A549 (cell line): ENCODE measurements at regions not wholly inside any gene's neighbourhood (a gene's known extent, or its start where the extent isn't known, plus 50 kb on each side); places are given as distances from the start of the nearest gene placed in this dataset.

Source experiments
- CBX2 ChIP-seq: fragments of 200-600 bp; sonication (generic); IDR thresholded peaks from 2 replicates; pipeline ENCODE4 v1.6.1; 2016; ENCODE audit warnings: low read depth, mild to moderate bottlenecking, borderline replicate concordance
- CTCF ChIP-seq: fragments of >200 bp; sonication (Bioruptor Twin); formaldehyde crosslinking; IDR thresholded peaks from 3 replicates; pipeline ENCODE4 v1.5.1; 2016
- E2F6 ChIP-seq: IDR thresholded peaks from 2 replicates; pipeline ENCODE4 v1.6.1; 2012; ENCODE audit warnings: low read depth, borderline replicate concordance
- EP300 ChIP-seq, 2 experiments: fragments of >200 bp; sonication (Bioruptor Twin); formaldehyde crosslinking; IDR thresholded peaks; 2 replicates in 1 of 2; 3 replicates in 1 of 2; pipeline ENCODE4 v1.6.1; 2016 to 2017
- JUN ChIP-seq, 2 experiments: fragments of >200 bp; sonication (Bioruptor Twin); formaldehyde crosslinking; IDR thresholded peaks; 2 replicates in 1 of 2; 3 replicates in 1 of 2; pipeline ENCODE4 v1.6.1; 2016 to 2017
- JUNB ChIP-seq: fragments of >200 bp; sonication (Bioruptor Twin); formaldehyde crosslinking; IDR thresholded peaks from 2 replicates; pipeline ENCODE4 v1.6.1; 2016
- MYC ChIP-seq: IDR thresholded peaks from 2 replicates; pipeline ENCODE4 v1.6.1; 2012; ENCODE audit warnings: mild to moderate bottlenecking, inconsistent platforms, low read length, improper control_type of control experiment, borderline replicate concordance
- PHF8 ChIP-seq: fragments of 200-600 bp; sonication (generic); IDR thresholded peaks from 2 replicates; pipeline ENCODE4 v1.6.1; 2016; ENCODE audit warnings: low read depth, mild to moderate bottlenecking, antibody characterized with exemption, moderate library complexity, borderline replicate concordance
- POLR2A ChIP-seq: IDR thresholded peaks from 2 replicates; pipeline ENCODE4 v1.6.1; 2012; ENCODE audit warnings: mild to moderate bottlenecking, low read length
- RAD21 ChIP-seq, 2 experiments: fragments of >200 bp in 1 of 2; sonication (Bioruptor Twin) in 1 of 2; formaldehyde crosslinking in 1 of 2; IDR thresholded peaks in 1 of 2; conservative IDR thresholded peaks in 1 of 2; 2 replicates in 1 of 2; 3 replicates in 1 of 2; pipeline ENCODE4 v1.6.1; 2012 to 2018; ENCODE audit warnings: inconsistent platforms in 1 of 2
- RCOR1 ChIP-seq: fragments of 150-350 bp; IDR thresholded peaks from 2 replicates; pipeline ENCODE4 v1.6.1; 2014; ENCODE audit warnings: antibody characterized with exemption, low read length, low read depth
- RNF2 ChIP-seq: fragments of 200-600 bp; sonication (generic); IDR thresholded peaks from 2 replicates; pipeline ENCODE4 v1.6.1; 2016; ENCODE audit warnings: low read depth, mild to moderate bottlenecking, antibody characterized with exemption, moderate library complexity, borderline replicate concordance
- SMC3 ChIP-seq: fragments of >200 bp; sonication (Bioruptor Twin); formaldehyde crosslinking; IDR thresholded peaks from 3 replicates; pipeline ENCODE4 v1.6.1; 2018; ENCODE audit warnings: inconsistent platforms

GRCh38 chr20:39668038-39668437, 705.9 kb downstream of the DHX35 start:
- no peak for TF ChIP-seq JUN (IDR thresholded peaks at IDR 0.05)
- TF ChIP-seq CTCF = no peak
- TF ChIP-seq RCOR1 = no peak
- TF ChIP-seq POLR2A = no peak
- no peak for TF ChIP-seq JUNB
- TF ChIP-seq E2F6 = no peak
- TF ChIP-seq PHF8 = no peak
- no peak for TF ChIP-seq SMC3
- TF ChIP-seq MYC = no peak
- TF ChIP-seq EP300 (IDR thresholded peaks at IDR 0.05) = no peak
- TF ChIP-seq CBX2 = no peak
- no peak for TF ChIP-seq RAD21 (conservative IDR thresholded peaks at IDR 0.05 in 1 of 2, IDR thresholded peaks at IDR 0.05 in 1 of 2)
- TF ChIP-seq RNF2 = no peak
